ENCODE measurements at regions not wholly inside any gene's neighbourhood (a gene's known extent, or its start where the extent isn't known, plus 50 kb on each side); places are given as distances from the start of the nearest gene placed in this dataset.

- no peak for TF ChIP-seq ZNF274 (IDR thresholded peaks at IDR 0.05; ENCODE audit: low read depth, low read length)
- no peak for TF ChIP-seq SUZ12 (IDR thresholded peaks at IDR 0.05; ENCODE audit: extremely low read depth, insufficient read depth, insufficient read length)
- no peak for TF ChIP-seq YY1 (IDR thresholded peaks at IDR 0.05; ENCODE audit: insufficient read depth, insufficient read length)
Observed at GRCh38 chr4:123536225-123536624, 139.6 kb downstream of the SPRY1 start.

Data from NT2/D1 (cell line).